ENCODE measurements at regions not wholly inside any gene's neighbourhood (a gene's known extent, or its start where the extent isn't known, plus 50 kb on each side); places are given as distances from the start of the nearest gene placed in this dataset.

GRCh38 chr2:160634436-160634835, 140.8 kb upstream of the RBMS1 start:
- TF ChIP-seq, protein P1, sequence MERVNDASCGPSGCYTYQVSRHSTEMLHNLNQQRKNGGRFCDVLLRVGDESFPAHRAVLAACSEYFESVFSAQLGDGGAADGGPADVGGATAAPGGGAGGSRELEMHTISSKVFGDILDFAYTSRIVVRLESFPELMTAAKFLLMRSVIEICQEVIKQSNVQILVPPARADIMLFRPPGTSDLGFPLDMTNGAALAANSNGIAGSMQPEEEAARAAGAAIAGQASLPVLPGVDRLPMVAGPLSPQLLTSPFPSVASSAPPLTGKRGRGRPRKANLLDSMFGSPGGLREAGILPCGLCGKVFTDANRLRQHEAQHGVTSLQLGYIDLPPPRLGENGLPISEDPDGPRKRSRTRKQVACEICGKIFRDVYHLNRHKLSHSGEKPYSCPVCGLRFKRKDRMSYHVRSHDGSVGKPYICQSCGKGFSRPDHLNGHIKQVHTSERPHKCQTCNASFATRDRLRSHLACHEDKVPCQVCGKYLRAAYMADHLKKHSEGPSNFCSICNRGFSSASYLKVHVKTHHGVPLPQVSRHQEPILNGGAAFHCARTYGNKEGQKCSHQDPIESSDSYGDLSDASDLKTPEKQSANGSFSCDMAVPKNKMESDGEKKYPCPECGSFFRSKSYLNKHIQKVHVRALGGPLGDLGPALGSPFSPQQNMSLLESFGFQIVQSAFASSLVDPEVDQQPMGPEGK (CRISPR knock-in tag; IDR thresholded peaks at IDR 0.05; ENCODE audit: borderline replicate concordance) = no peak
- TF ChIP-seq SNAI2 (CRISPR knock-in tag; IDR thresholded peaks at IDR 0.05) (no peak), ZNF565 (CRISPR knock-in tag; conservative IDR thresholded peaks at IDR 0.05; ENCODE audit: low read depth) (no peak), ZNF8 (CRISPR knock-in tag; IDR thresholded peaks at IDR 0.05) (no peak), ZFP3 (CRISPR knock-in tag; IDR thresholded peaks at IDR 0.05) (no peak)
- TF ChIP-seq, protein P2, sequence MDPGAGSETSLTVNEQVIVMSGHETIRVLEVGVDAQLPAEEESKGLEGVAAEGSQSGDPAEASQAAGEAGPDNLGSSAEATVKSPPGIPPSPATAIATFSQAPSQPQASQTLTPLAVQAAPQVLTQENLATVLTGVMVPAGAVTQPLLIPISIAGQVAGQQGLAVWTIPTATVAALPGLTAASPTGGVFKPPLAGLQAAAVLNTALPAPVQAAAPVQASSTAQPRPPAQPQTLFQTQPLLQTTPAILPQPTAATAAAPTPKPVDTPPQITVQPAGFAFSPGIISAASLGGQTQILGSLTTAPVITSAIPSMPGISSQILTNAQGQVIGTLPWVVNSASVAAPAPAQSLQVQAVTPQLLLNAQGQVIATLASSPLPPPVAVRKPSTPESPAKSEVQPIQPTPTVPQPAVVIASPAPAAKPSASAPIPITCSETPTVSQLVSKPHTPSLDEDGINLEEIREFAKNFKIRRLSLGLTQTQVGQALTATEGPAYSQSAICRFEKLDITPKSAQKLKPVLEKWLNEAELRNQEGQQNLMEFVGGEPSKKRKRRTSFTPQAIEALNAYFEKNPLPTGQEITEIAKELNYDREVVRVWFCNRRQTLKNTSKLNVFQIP (CRISPR knock-in tag; IDR thresholded peaks at IDR 0.05; ENCODE audit: borderline replicate concordance, low read depth) = no peak

Data from SK-N-SH treated with all-trans-retinoic acid at 6 μM for 48 hours (cell line).